ENCODE measurements at regions not wholly inside any gene's neighbourhood (a gene's known extent, or its start where the extent isn't known, plus 50 kb on each side); places are given as distances from the start of the nearest gene placed in this dataset.
"Not testable (repeated sequence)": the region's sequence is repeated elsewhere in the genome, so short reads cannot be mapped to it uniquely, and the experiment has no call there.

DNA sequence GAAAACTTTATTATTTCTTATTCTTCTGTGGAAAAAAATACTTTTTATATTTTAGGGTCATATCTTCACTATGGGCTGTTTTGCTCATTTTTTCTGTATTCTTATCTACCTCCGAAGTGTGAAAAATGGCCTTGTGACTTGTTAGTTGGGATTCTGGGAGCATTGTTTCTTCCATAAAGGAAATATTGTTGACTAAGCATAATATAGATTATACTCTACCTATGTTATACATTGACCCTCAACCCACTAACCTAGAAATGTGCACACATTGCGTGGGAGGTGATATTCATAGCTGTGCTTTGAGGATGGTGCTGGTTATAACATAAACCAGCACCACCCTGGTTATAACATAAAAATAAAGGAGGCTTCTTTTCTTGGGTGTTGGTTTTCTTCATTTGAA, 259.2 kb upstream of the AADAT start:
- in situ Hi-C loops (cut with HindIII; ENCODE audit: low sequenced_read_pairs) = no loop called here

DNA sequence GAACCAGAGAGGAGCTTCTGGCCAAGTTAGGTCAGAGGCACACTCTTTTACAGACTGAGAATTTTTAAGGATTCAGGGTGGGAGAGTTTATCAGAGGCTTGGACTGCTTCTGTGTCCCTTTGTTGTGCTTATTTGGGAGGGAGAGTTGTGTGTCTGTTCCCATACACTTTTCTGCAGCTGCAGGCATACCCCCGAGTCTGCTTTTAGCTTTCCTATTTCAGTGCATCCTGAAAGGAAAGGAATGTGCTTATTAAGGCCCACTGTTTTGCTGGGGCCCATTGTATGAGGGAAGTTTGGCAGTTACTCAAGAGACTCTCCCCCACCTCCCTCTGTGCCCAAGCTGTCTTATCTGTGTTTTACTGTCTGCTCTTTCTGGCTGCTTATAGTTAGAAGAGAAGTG, 257.4 kb upstream of the AADAT start:
- in situ Hi-C loops (cut with HindIII; ENCODE audit: low sequenced_read_pairs) = not testable (repeated sequence)

DNA sequence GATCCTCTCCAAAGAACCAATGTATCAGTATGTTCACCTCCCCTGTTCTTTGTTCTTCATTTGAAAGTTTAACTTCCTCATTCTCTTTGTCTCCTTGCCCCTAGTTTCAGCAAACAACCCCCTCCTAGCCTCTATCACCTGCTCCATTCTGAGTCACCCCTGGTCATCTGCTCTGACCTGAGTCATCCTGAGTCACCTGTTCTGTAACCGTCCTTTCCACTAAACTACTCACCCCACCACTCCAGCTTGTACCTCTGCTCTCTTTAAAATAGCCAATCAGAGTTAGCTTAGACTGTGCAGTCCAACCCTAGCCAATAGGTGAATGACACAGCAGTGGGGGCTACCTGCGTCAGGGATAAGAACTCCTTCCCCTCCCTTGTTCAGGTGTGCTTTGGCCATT, 249.8 kb upstream of the AADAT start:
- in situ Hi-C loops (cut with HindIII; ENCODE audit: low sequenced_read_pairs) = no loop called here

DNA sequence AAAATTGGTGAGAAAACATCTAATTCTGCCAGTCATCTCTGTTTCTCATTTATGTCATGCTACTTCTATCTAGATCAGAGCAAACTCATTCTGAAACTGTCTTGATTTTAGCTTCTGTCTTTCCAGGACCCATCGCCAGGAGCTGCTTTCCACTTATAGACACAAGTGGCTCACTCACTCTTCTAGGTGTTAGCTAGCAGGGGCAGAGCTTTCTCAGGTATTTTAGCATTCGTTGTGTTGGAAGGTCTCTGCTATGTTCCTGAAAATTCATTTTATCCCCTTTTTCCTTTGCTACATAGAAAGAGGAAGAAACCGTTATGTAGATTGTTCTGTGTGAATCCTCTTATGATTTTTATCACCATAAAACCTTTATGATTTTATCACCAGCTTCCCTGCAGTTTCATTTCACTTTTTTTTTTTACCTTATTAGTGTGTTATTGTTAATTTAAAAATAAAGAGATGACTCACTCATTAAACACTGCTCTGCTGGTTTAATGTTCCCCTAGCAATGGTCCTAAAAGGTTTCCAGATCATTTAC, 246.6 kb upstream of the AADAT start:
- in situ Hi-C loops (cut with HindIII; ENCODE audit: low sequenced_read_pairs) = no loop called here

GRCh38 chr4:170325599-170325998, 235.8 kb upstream of the AADAT start:
- in situ Hi-C loops (cut with HindIII; ENCODE audit: low sequenced_read_pairs) = no loop called here

DNA sequence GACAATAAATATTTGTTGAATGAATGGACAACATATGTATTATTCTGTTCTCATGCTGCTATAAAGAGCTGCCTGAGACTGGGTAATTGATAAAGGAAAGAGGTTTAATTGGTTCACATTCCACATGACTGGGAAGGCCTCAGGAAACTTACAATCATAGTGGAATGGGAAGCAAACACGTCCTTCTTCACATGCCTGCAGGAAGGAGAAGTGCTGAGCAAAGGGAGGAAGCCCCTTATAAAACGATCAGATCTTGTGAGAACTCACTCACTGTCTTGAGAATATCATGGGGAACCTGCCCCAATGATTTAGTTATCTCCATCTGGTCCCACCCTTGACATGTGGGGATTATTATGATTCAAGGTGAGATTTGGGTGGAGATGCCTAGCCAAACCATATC, 233.9 kb upstream of the AADAT start:
- in situ Hi-C loops (cut with HindIII; ENCODE audit: low sequenced_read_pairs) = no loop called here

- in situ Hi-C loops (cut with HindIII; ENCODE audit: low sequenced_read_pairs) = no loop called here
These were observed 217.4 kb upstream of the AADAT start for GRCh38 chr4:170307182-170307581.

DNA sequence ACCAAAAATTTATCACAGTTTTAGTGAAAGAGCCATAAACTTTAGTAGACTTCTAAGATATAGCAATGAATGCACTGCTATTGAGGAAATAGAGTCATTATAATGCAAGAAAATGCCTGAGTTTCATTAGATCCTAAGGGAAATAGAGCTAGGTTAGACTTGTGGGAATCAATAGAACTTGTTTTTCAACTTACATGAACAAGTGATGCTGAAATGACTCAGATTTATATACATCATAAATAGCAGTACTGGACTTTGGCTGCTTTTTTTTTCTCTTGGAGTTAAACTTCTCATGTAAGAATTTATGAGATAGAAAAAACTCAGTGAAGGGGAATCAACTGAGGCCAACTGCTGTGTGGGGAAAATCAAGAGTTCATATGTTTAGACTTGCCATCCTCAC, 216.5 kb upstream of the AADAT start:
- in situ Hi-C loops (cut with HindIII; ENCODE audit: low sequenced_read_pairs) = no loop called here

DNA sequence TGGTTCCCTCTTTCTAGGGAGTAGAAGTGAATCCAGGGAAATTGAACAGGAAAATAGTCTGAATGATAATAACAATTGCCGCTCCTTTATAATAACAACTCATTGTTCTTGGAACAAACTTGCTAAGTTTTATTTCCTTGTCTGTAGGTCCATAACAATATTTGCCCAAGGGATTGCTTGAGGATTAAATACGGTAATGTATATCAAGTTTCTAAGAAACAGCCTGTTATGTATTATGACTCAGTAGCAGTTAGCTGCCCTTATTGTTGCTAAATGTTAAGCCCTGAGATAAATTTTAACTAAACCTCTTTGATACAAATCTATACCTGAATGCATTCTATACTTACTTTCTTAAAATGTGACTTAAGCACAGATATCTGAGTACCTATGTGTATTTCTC, 215.9 kb upstream of the AADAT start:
- in situ Hi-C loops (cut with HindIII; ENCODE audit: low sequenced_read_pairs) = no loop called here

- in situ Hi-C loops (cut with HindIII; ENCODE audit: low sequenced_read_pairs) = no loop called here
These were observed 191.3 kb upstream of the AADAT start for GRCh38 chr4:170281027-170281426.

- in situ Hi-C loops (cut with HindIII; ENCODE audit: low sequenced_read_pairs) = no loop called here
These were observed 188.7 kb upstream of the AADAT start for GRCh38 chr4:170278460-170278859.

GRCh38 chr4:170274616-170275015, 184.9 kb upstream of the AADAT start:
- in situ Hi-C loops (cut with HindIII; ENCODE audit: low sequenced_read_pairs) = no loop called here

- in situ Hi-C loops (cut with HindIII; ENCODE audit: low sequenced_read_pairs) = no loop called here
These were observed 183.2 kb upstream of the AADAT start for GRCh38 chr4:170272959-170273358.

GRCh38 chr4:170271723-170272122, 182.0 kb upstream of the AADAT start:
- in situ Hi-C loops (cut with HindIII; ENCODE audit: low sequenced_read_pairs) = no loop called here

DNA sequence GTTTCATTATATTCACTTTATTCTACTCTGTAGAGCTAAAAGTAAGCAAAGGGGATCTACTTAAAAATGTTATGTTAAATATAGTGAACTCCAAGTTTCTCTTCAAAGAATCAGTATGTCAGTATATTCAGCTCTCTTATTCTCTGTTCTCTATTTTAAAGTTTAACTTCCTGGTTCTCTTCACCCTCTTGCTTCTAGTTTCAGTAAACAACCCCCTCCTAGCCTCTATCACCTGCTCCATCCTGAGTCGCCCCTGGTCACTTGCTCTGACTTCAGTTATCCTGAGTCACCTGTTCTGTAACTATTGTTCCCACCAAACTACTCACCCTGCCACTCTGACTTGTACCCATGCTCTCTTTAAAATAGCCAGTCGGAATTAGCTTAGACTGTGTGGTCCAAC, 180.9 kb upstream of the AADAT start:
- in situ Hi-C loops (cut with HindIII; ENCODE audit: low sequenced_read_pairs) = no loop called here

DNA sequence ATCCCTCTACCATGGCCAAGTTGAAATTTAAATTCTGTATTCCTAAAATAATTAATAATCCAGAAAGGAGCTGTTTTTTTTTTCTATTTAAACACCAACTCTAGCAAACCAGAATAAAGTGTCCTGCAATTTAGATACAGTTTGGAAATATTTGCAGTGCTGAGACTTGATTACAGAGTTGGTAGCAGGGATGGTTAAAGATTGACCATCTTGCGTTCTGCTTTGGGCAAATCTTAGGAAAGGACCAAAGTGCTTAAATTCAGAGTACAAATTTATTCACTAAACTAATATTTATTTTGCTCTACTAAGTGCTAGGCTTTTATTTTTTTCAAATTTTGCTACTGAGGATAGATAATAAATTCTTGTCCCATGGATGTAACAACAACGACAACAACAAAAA, 180.2 kb upstream of the AADAT start:
- in situ Hi-C loops (cut with HindIII; ENCODE audit: low sequenced_read_pairs) = no loop called here

- in situ Hi-C loops (cut with HindIII; ENCODE audit: low sequenced_read_pairs) = no loop called here
These were observed 169.9 kb upstream of the AADAT start for GRCh38 chr4:170259631-170260153.

GRCh38 chr4:170256807-170257206, 167.1 kb upstream of the AADAT start:
- in situ Hi-C loops (cut with HindIII; ENCODE audit: low sequenced_read_pairs) = no loop called here

GRCh38 chr4:170248576-170248975, 158.8 kb upstream of the AADAT start:
- in situ Hi-C loops (cut with HindIII; ENCODE audit: low sequenced_read_pairs) = no loop called here

DNA sequence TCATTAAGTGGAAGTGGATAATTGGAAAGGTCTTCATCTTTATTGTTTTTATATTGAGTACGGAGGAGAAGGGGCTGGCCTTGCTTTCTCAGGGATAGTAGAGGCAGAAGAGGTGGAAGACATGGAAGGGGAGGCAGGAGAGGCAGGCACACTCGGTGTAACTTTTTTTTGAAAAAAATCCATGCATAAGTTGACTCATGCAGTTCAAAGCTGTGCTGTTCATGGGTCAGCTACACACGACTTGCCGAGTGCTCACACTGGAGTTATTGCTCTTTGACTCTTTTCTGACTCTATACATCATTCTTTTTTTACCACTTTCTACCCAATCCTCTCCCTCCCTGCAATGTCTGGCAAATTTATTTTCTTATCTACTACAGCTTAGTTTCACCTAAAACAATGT, 158.3 kb upstream of the AADAT start:
- in situ Hi-C loops (cut with HindIII; ENCODE audit: low sequenced_read_pairs) = no loop called here

- in situ Hi-C loops (cut with HindIII; ENCODE audit: low sequenced_read_pairs) = no loop called here
These were observed 157.8 kb upstream of the AADAT start for GRCh38 chr4:170247596-170247995.

GRCh38 chr4:170243662-170244288, 154.0 kb upstream of the AADAT start:
- in situ Hi-C loops (cut with HindIII; ENCODE audit: low sequenced_read_pairs) = no loop called here

- in situ Hi-C loops (cut with HindIII; ENCODE audit: low sequenced_read_pairs) = no loop called here
These were observed 152.7 kb upstream of the AADAT start for GRCh38 chr4:170242471-170242870.
